OCI-LY3 (cell line): ENCODE measurements at regions not wholly inside any gene's neighbourhood (a gene's known extent, or its start where the extent isn't known, plus 50 kb on each side); places are given as distances from the start of the nearest gene placed in this dataset.

ENCODE experiments used
- H2AFZ ChIP-seq: fragments of 200-600, 300-600 bp; shearing (Covaris generic); 2 replicates; pipeline ENCODE4 v1.6.0; 2014; ENCODE audit warnings: antibody characterized with exemption, low read depth, low read length
- H3K27ac ChIP-seq: fragments of 200-600, 300-600 bp; sonication (generic); 2 replicates; pipeline ENCODE4 v1.5.1; 2014; ENCODE audit warnings: mild to moderate bottlenecking, low read length, moderate library complexity, mixed read lengths
- H3K27me3 ChIP-seq: fragments of 200-600, 300-600 bp; sonication (generic); 2 replicates; pipeline ENCODE4 v1.6.1; 2014; ENCODE audit warnings: low read depth, low read length, mixed read lengths
- H3K36me3 ChIP-seq: fragments of 200-600, 300-600 bp; sonication (generic); replicated peaks from 2 replicates; pipeline ENCODE3; 2014; ENCODE audit warnings: low read depth, low read length, mixed read lengths
- H3K4me1 ChIP-seq: fragments of 300-600, 200-600 bp; sonication (generic); 2 replicates; pipeline ENCODE4 v1.6.1; 2014; ENCODE audit warnings: low read length, mixed read lengths
- H3K4me2 ChIP-seq: fragments of 200-600, 300-600 bp; sonication (generic); 2 replicates; pipeline ENCODE4 v1.6.1; 2014; ENCODE audit warnings: low read length, mixed read lengths
- H3K4me3 ChIP-seq: fragments of 300-600, 200-600 bp; sonication (generic); 2 replicates; pipeline ENCODE4 v1.5.1; 2014; ENCODE audit warnings: antibody characterized with exemption, mild to moderate bottlenecking, low read length, moderate library complexity
- H3K79me2 ChIP-seq: fragments of 300-600, 200-600 bp; shearing (Covaris generic); 2 replicates; pipeline ENCODE4 v1.6.1; 2014; ENCODE audit warnings: mild to moderate bottlenecking, low read length, mixed read lengths
- H3K9ac ChIP-seq: fragments of 300-600, 200-600 bp; shearing (Covaris generic); 2 replicates; pipeline ENCODE4 v1.6.0; 2014; ENCODE audit warnings: mild to moderate bottlenecking, low read length, moderate library complexity
- H3K9me3 ChIP-seq: fragments of 200-600, 300-600 bp; shearing (Covaris generic); 2 replicates; pipeline ENCODE4 v1.6.1; 2014; ENCODE audit warnings: low read length, mixed read lengths; ENCODE audit not compliant: insufficient read depth
- H4K20me1 ChIP-seq: fragments of 200-600, 300-600 bp; sonication (generic); 2 replicates; pipeline ENCODE4 v1.6.1; 2016; ENCODE audit warnings: low read length, mixed read lengths; ENCODE audit not compliant: insufficient read depth
- EZH2phosphoT487 ChIP-seq: fragments of 200-600 bp; shearing (Covaris generic); IDR thresholded peaks from 2 replicates; pipeline ENCODE4 v1.6.1; 2018; ENCODE audit warnings: antibody characterized with exemption, mixed run types, low read depth
- TF ChIP-seq, protein P1 (sequence below): fragments of 200-600, 300-600 bp; sonication (generic); IDR thresholded peaks from 2 replicates; pipeline ENCODE4 v1.5.1; 2014; ENCODE audit warnings: antibody characterized with exemption, low read length, low read depth

DNA sequence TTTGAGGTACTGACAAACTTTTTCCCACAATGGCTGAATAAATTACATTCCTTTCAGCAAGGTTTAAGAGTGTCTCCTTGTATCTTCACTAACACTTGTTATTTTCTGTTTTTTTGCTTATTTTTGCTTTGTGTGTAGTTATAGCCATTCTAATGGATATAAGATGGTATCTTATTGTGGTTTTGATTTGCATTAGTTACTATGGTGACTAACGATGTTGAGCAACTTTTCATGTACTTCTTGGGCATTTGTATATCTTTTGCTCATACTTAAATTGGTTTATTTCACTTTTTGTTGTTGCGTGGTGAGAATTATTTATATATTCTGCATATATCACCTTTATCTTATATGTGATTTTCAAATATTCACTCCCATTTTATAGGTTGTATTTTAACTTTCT is 79.9 kb upstream of the FSIP2 start:
- H3K4me1 ChIP-seq, result no peaks in the 10 kb centered on the region
- H3K36me3 ChIP-seq, result no peaks in the 10 kb centered on the region
- H3K9me3 ChIP-seq, result no peaks in the 10 kb centered on the region
- H3K27ac ChIP-seq, result no peak overlapping the region
- H2AFZ ChIP-seq, result no peak overlapping the region
- no peak overlapping the region for H3K4me3 ChIP-seq
- H3K27me3 ChIP-seq, result no peaks in the 10 kb centered on the region
- H3K4me2 ChIP-seq, result no peak overlapping the region
- no peaks in the 10 kb centered on the region for H3K79me2 ChIP-seq
- no peaks in the 10 kb centered on the region for H4K20me1 ChIP-seq
- no peak overlapping the region for H3K9ac ChIP-seq
- TF ChIP-seq, protein P1, sequence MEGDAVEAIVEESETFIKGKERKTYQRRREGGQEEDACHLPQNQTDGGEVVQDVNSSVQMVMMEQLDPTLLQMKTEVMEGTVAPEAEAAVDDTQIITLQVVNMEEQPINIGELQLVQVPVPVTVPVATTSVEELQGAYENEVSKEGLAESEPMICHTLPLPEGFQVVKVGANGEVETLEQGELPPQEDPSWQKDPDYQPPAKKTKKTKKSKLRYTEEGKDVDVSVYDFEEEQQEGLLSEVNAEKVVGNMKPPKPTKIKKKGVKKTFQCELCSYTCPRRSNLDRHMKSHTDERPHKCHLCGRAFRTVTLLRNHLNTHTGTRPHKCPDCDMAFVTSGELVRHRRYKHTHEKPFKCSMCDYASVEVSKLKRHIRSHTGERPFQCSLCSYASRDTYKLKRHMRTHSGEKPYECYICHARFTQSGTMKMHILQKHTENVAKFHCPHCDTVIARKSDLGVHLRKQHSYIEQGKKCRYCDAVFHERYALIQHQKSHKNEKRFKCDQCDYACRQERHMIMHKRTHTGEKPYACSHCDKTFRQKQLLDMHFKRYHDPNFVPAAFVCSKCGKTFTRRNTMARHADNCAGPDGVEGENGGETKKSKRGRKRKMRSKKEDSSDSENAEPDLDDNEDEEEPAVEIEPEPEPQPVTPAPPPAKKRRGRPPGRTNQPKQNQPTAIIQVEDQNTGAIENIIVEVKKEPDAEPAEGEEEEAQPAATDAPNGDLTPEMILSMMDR, result no peak
- no peak for TF ChIP-seq EZH2phosphoT487

DNA sequence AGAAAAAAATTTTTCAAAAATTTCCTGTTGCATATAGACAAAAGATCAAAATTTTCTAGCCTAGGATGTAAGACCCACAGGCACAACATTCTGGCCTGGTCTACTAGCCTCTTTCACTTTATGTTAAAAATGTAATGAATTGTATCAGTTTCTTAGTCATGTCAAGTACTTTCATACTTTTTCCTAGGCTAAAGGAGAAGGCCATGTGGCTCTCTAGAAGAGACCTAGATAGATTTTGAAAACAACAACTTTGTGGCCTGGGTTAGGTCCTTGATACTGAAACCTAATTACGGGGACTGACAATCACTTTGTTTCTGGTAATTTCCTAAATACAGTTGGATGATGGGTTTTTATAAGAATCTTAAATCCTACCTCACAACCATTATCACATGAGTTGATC is 74.8 kb upstream of the FSIP2 start:
- Histone ChIP-seq H3K9me3 (no peaks in the 10 kb centered on the region), H3K9ac (no peak overlapping the region), H3K4me3 (no peak overlapping the region), H2AFZ (no peak overlapping the region), H3K4me1 (no peaks in the 10 kb centered on the region), H3K4me2 (no peak overlapping the region), H3K27ac (no peak overlapping the region), H4K20me1 (no peaks in the 10 kb centered on the region), H3K27me3 (no peaks in the 10 kb centered on the region), H3K79me2 (no peaks in the 10 kb centered on the region), H3K36me3 (no peaks in the 10 kb centered on the region)
- TF ChIP-seq EZH2phosphoT487, result no peak
- TF ChIP-seq, protein P1, result no peak

DNA sequence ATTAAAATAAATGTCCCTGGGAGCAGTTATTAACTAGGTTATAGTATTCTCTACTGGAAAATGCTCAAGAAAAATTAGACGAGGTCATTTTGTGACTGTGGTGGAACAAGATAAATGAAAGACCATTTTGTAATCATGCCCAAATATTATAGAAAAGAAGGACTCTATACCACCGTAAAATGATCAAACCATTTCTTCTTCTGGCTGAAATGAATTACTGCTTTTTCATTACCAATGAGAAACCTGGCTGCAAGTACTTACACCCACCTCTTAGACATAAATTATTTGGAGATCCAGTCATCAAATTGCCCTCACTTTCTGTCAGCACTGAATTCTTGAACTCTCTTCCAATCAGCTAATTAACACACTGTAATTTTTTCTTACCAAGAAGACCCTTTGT is 74.2 kb upstream of the FSIP2 start:
- Histone ChIP-seq H4K20me1 (no peaks in the 10 kb centered on the region), H3K4me2 (no peak overlapping the region), H3K9ac (no peak overlapping the region), H3K79me2 (no peaks in the 10 kb centered on the region), H2AFZ (no peak overlapping the region), H3K4me3 (no peak overlapping the region), H3K27ac (no peak overlapping the region), H3K9me3 (no peaks in the 10 kb centered on the region), H3K27me3 (no peaks in the 10 kb centered on the region), H3K4me1 (no peaks in the 10 kb centered on the region), H3K36me3 (no peaks in the 10 kb centered on the region)
- TF ChIP-seq, protein P1, result no peak
- no peak for TF ChIP-seq EZH2phosphoT487

DNA sequence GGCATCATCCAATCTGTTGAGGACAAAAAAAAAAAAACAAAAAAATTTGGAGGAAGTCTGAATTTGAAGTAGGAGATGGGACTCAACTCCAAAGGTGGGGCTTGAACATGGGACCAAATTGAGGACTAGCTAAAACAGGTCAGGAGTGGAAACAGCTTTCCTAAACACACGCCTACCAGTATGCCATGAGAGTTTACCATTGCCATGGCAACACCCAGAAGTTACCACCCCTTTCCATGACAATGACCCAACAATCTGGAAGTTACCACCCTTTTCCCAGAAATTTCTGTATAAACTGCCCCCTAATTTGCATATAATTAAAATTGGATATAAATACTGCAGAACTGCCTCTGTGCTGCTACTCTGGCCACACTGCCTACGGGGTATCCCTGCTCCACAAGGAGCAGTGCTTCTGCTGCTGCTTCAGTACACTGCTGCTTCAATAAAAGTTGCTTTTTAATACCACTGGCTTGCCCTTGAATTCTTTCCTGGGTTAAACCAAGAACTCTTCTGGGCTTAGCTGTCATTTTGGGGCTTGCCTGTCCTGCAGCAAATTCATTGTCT is 73.3 kb upstream of the FSIP2 start:
- no peaks in the 10 kb centered on the region for H3K4me1 ChIP-seq
- no peaks in the 10 kb centered on the region for H3K9me3 ChIP-seq
- no peak overlapping the region for H3K27ac ChIP-seq
- no peak overlapping the region for H2AFZ ChIP-seq
- no peaks in the 10 kb centered on the region for H3K27me3 ChIP-seq
- H3K4me3 ChIP-seq, result no peak overlapping the region
- H3K79me2 ChIP-seq, result no peaks in the 10 kb centered on the region
- no peak overlapping the region for H3K9ac ChIP-seq
- H3K4me2 ChIP-seq, result no peak overlapping the region
- no peaks in the 10 kb centered on the region for H4K20me1 ChIP-seq
- TF ChIP-seq, protein P1, result no peak
- TF ChIP-seq EZH2phosphoT487, result no peak
- H3K36me3 ChIP-seq, result no peaks in the 10 kb centered on the region
